ENCODE measurements at regions not wholly inside any gene's neighbourhood (a gene's known extent, or its start where the extent isn't known, plus 50 kb on each side); places are given as distances from the start of the nearest gene placed in this dataset.

GRCh38 chr11:116107229-116107628 is 603.0 kb upstream of the CADM1 start:
- Histone ChIP-seq H3K4me3 (ENCODE audit: low read length) (no peak overlapping the region), H3K36me3 (ENCODE audit: insufficient read depth, low read length) (no peaks in the 10 kb centered on the region), H3K9ac (ENCODE audit: low read length) (no peak overlapping the region), H3K27ac (ENCODE audit: low read length) (no peak overlapping the region), H3F3A (ENCODE audit: insufficient read depth, low read length, poor library complexity, severe bottlenecking) (no peaks in the 10 kb centered on the region), H4K20me1 (ENCODE audit: insufficient read depth) (no peaks in the 10 kb centered on the region), H2AFZ (ENCODE audit: low read depth, low read length) (no peak overlapping the region), H3K79me2 (replicated peaks; ENCODE audit: insufficient read depth, low read length) (no peaks in the 10 kb centered on the region), H3K9me3 (ENCODE audit: low read length) (no peaks in the 10 kb centered on the region), H3K9me2 (ENCODE audit: insufficient read depth, low read length) (no peaks in the 10 kb centered on the region), H3K27me3 (ENCODE audit: insufficient read depth, low read depth, low read length) (no peaks in the 10 kb centered on the region), H3K4me2 (ENCODE audit: low read length) (no peak overlapping the region)
- TF ChIP-seq POLR2AphosphoS5 (IDR thresholded peaks at IDR 0.05): no peak
- TF ChIP-seq EP300 (conservative IDR thresholded peaks at IDR 0.05; ENCODE audit: poor library complexity, severe bottlenecking): no peak
- TF ChIP-seq, protein P1, sequence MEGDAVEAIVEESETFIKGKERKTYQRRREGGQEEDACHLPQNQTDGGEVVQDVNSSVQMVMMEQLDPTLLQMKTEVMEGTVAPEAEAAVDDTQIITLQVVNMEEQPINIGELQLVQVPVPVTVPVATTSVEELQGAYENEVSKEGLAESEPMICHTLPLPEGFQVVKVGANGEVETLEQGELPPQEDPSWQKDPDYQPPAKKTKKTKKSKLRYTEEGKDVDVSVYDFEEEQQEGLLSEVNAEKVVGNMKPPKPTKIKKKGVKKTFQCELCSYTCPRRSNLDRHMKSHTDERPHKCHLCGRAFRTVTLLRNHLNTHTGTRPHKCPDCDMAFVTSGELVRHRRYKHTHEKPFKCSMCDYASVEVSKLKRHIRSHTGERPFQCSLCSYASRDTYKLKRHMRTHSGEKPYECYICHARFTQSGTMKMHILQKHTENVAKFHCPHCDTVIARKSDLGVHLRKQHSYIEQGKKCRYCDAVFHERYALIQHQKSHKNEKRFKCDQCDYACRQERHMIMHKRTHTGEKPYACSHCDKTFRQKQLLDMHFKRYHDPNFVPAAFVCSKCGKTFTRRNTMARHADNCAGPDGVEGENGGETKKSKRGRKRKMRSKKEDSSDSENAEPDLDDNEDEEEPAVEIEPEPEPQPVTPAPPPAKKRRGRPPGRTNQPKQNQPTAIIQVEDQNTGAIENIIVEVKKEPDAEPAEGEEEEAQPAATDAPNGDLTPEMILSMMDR (IDR thresholded peaks at IDR 0.05; ENCODE audit: poor library complexity, severe bottlenecking): no peak
- TF ChIP-seq SMC3 (conservative IDR thresholded peaks at IDR 0.05; ENCODE audit: poor library complexity): no peak
- TF ChIP-seq, protein P2, sequence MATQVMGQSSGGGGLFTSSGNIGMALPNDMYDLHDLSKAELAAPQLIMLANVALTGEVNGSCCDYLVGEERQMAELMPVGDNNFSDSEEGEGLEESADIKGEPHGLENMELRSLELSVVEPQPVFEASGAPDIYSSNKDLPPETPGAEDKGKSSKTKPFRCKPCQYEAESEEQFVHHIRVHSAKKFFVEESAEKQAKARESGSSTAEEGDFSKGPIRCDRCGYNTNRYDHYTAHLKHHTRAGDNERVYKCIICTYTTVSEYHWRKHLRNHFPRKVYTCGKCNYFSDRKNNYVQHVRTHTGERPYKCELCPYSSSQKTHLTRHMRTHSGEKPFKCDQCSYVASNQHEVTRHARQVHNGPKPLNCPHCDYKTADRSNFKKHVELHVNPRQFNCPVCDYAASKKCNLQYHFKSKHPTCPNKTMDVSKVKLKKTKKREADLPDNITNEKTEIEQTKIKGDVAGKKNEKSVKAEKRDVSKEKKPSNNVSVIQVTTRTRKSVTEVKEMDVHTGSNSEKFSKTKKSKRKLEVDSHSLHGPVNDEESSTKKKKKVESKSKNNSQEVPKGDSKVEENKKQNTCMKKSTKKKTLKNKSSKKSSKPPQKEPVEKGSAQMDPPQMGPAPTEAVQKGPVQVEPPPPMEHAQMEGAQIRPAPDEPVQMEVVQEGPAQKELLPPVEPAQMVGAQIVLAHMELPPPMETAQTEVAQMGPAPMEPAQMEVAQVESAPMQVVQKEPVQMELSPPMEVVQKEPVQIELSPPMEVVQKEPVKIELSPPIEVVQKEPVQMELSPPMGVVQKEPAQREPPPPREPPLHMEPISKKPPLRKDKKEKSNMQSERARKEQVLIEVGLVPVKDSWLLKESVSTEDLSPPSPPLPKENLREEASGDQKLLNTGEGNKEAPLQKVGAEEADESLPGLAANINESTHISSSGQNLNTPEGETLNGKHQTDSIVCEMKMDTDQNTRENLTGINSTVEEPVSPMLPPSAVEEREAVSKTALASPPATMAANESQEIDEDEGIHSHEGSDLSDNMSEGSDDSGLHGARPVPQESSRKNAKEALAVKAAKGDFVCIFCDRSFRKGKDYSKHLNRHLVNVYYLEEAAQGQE (IDR thresholded peaks at IDR 0.05; ENCODE audit: borderline replicate concordance): no peak
- TF ChIP-seq RAD21 (conservative IDR thresholded peaks at IDR 0.05): no peak
- no peak for TF ChIP-seq TAF1 (IDR thresholded peaks at IDR 0.05; ENCODE audit: low read depth)
- no peak for TF ChIP-seq EZH2 (IDR thresholded peaks at IDR 0.05; ENCODE audit: borderline replicate concordance, insufficient read depth, low read length, poor library complexity, severe bottlenecking)
- no peak for TF ChIP-seq MXI1 (conservative IDR thresholded peaks at IDR 0.05; ENCODE audit: poor library complexity, severe bottlenecking)

DNA sequence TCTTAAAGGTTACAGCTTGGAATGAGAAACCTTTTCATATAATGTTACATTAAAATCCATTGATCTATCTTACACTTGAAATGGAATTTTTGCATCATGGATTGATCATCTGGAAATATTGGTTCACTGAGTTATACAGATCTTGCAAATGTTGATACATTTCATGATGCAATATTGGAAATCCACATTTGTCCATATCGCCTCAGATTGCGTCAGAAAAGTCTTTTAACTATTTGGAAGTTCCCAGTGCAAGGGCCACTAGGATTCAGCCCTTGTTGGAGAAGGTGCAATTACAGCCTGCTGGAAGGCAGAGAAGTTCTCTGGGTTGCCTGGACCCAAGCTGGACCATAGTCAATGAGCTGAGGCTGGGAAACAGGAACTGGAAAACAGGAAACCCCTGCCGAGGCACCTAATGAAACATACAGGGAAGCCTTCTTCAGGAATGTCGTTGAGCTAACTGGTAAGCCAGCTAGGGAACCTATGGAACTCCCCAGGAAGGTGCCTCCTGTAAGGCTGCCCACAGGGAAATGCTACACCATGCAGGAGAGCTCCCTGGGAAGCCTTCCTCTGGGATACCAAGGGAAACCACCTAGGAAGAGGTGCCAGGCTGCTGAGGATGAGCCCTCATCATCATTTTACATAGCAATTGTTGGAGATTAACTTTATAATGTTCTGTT is 600.4 kb upstream of the CADM1 start:
- Histone ChIP-seq H3F3A (ENCODE audit: insufficient read depth, low read length, poor library complexity, severe bottlenecking) (no peaks in the 10 kb centered on the region), H3K27ac (ENCODE audit: low read length) (no peak overlapping the region), H3K9me2 (ENCODE audit: insufficient read depth, low read length) (no peaks in the 10 kb centered on the region), H3K79me2 (replicated peaks; ENCODE audit: insufficient read depth, low read length) (no peaks in the 10 kb centered on the region), H4K20me1 (ENCODE audit: insufficient read depth) (no peaks in the 10 kb centered on the region), H3K36me3 (ENCODE audit: insufficient read depth, low read length) (no peaks in the 10 kb centered on the region), H3K9ac (ENCODE audit: low read length) (no peak overlapping the region), H3K27me3 (ENCODE audit: insufficient read depth, low read depth, low read length) (no peaks in the 10 kb centered on the region), H2AFZ (ENCODE audit: low read depth, low read length) (no peak overlapping the region), H3K4me2 (ENCODE audit: low read length) (no peak overlapping the region), H3K4me3 (ENCODE audit: low read length) (no peak overlapping the region), H3K9me3 (ENCODE audit: low read length) (no peaks in the 10 kb centered on the region)
- TF ChIP-seq EZH2 (IDR thresholded peaks at IDR 0.05; ENCODE audit: borderline replicate concordance, insufficient read depth, low read length, poor library complexity, severe bottlenecking) (no peak), RAD21 (conservative IDR thresholded peaks at IDR 0.05) (no peak), EP300 (conservative IDR thresholded peaks at IDR 0.05; ENCODE audit: poor library complexity, severe bottlenecking) (no peak), MXI1 (conservative IDR thresholded peaks at IDR 0.05; ENCODE audit: poor library complexity, severe bottlenecking) (no peak), TAF1 (IDR thresholded peaks at IDR 0.05; ENCODE audit: low read depth) (no peak), SMC3 (conservative IDR thresholded peaks at IDR 0.05; ENCODE audit: poor library complexity) (no peak), POLR2AphosphoS5 (IDR thresholded peaks at IDR 0.05) (no peak)
- TF ChIP-seq, protein P1 (IDR thresholded peaks at IDR 0.05; ENCODE audit: poor library complexity, severe bottlenecking): no peak
- TF ChIP-seq, protein P2 (IDR thresholded peaks at IDR 0.05; ENCODE audit: borderline replicate concordance): no peak

All from neural cell (in vitro differentiated cells).